Mesothelial cell of epicardium (in vitro differentiated cells): ENCODE measurements at regions not wholly inside any gene's neighbourhood (a gene's known extent, or its start where the extent isn't known, plus 50 kb on each side); places are given as distances from the start of the nearest gene placed in this dataset.

Experiments
- DNase-seq, 2 experiments: peaks; one replicate each; pipeline ENCODE4 v3.0.0; 2021; ENCODE audit warnings: low spot score in 2 of 2; ENCODE audit not compliant: unreplicated experiment in 2 of 2
- H3K27ac Mint-ChIP-seq: 2 replicates; pipeline ENCODE4 v1.8.0; 2021; ENCODE audit warnings: mixed read lengths
- H3K27me3 Mint-ChIP-seq: 2 replicates; pipeline ENCODE4 v1.8.0; 2021; ENCODE audit warnings: low read depth, mixed read lengths
- H3K36me3 Mint-ChIP-seq: 2 replicates; pipeline ENCODE4 v1.8.0; 2021; ENCODE audit warnings: mixed read lengths
- H3K4me1 Mint-ChIP-seq: 2 replicates; pipeline ENCODE4 v1.8.0; 2021; ENCODE audit warnings: mixed read lengths
- H3K4me3 Mint-ChIP-seq: 2 replicates; pipeline ENCODE4 v1.8.0; 2021; ENCODE audit warnings: mild to moderate bottlenecking, moderate library complexity, mixed read lengths
- H3K9me3 Mint-ChIP-seq: 2 replicates; pipeline ENCODE4 v1.8.0; 2021; ENCODE audit warnings: mixed read lengths
- CTCF ChIP-seq: fragments of 200-600 bp; sonication (generic); IDR thresholded peaks from one replicate; pipeline ENCODE4 v1.5.0; 2021; ENCODE audit warnings: antibody characterized with exemption; ENCODE audit not compliant: unreplicated experiment

DNA sequence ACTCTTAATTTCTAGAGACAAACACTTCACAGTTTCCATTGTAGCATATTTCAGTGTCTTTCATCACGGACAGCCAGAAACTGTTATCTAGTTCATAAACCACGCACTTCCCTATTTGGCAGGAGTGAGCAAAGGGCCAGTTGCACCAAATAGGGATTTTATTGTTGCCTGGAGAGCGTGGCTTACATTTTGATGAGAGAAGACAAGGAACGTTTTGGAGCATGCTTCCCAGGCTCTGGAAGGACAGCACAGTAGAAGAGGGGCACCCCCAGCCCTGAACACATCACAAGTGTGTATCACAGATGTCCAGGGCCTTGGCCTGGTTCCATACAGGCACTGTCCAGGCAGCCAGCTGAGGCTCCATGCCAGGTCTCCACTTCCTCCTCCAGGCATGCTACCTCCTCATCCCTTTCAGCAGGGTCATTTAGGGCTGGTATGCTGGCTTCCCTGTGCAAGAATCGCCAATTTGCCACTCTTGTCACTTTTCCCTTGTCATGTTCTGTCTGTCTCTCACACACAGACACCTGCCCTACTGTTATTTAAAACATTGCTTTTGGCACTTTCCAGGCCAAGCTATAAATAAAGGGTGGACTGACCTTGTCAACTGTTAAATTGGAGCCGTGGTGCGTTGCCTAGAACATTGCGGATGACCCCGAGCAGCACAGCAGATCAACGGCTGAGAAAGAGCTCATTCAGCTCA lies 235.0 kb upstream of the GMDS start:
- peaks cover 39% of the 10 kb centered on the region for H3K4me1 Mint-ChIP-seq
- H3K4me3 Mint-ChIP-seq = no peak overlapping the region
- no peak for DNase-seq
- peaks cover 1% of the 10 kb centered on the region for H3K36me3 Mint-ChIP-seq
- peaks cover 2% of the 10 kb centered on the region for H3K27me3 Mint-ChIP-seq
- H3K9me3 Mint-ChIP-seq = peaks cover 15% of the 10 kb centered on the region
- no peak for TF ChIP-seq CTCF
- no peak overlapping the region for H3K27ac Mint-ChIP-seq

GRCh38 chr6:2478200-2478599 lies 232.8 kb upstream of the GMDS start:
- peak in 1 of 2 experiments; percentile 40 for DNase-seq
- Mint-ChIP-seq H3K4me3 (no peak overlapping the region), H3K27me3 (peaks cover 6% of the 10 kb centered on the region), H3K36me3 (peaks cover 1% of the 10 kb centered on the region), H3K4me1 (peaks cover 39% of the 10 kb centered on the region), H3K9me3 (peaks cover 17% of the 10 kb centered on the region), H3K27ac (peak overlapping the region; percentile 91)
- TF ChIP-seq CTCF = no peak

GRCh38 chr6:2477666-2478065 lies 232.3 kb upstream of the GMDS start:
- Mint-ChIP-seq H3K4me3 (no peak overlapping the region), H3K27ac (peak overlapping the region; percentile 91), H3K36me3 (peaks cover 1% of the 10 kb centered on the region), H3K9me3 (peaks cover 13% of the 10 kb centered on the region), H3K27me3 (peaks cover 6% of the 10 kb centered on the region), H3K4me1 (peaks cover 39% of the 10 kb centered on the region)
- DNase-seq = no peak
- no peak for TF ChIP-seq CTCF

DNA sequence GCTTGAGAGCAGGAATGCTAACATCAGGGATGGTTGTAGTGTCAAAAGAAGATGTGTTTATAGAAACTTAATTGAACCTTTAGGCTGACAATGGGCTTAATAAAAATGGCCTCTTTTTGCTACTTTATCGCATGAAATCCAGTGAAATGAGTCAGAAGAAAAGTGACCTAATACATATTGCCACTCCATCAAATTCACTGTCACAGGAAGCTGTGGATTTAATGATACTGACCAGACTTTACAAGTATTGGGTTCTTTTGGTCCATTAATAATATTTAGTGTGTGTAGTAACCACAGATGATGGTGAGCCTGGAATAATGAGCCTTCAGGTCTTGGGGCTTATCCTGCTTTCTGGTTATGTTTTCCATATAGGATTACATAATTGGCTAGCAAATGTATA lies 231.8 kb upstream of the GMDS start:
- no peak for TF ChIP-seq CTCF
- Mint-ChIP-seq H3K4me3 (no peak overlapping the region), H3K9me3 (peaks cover 9% of the 10 kb centered on the region), H3K27ac (peak overlapping the region; percentile 91), H3K27me3 (peaks cover 6% of the 10 kb centered on the region), H3K36me3 (peaks cover under 1% of the 10 kb centered on the region), H3K4me1 (peaks cover 39% of the 10 kb centered on the region)
- no peak for DNase-seq

GRCh38 chr6:2476376-2476775 lies 231.0 kb upstream of the GMDS start:
- no peaks in the 10 kb centered on the region for H3K36me3 Mint-ChIP-seq

More at GRCh38 chr6:2476376-2476775, 231.0 kb upstream of the GMDS start:
- TF ChIP-seq CTCF = no peak
- H3K9me3 Mint-ChIP-seq = peaks cover 6% of the 10 kb centered on the region
- peak overlapping the region; percentile 71 for H3K27ac Mint-ChIP-seq
- peaks cover 5% of the 10 kb centered on the region for H3K27me3 Mint-ChIP-seq
- no peak for DNase-seq
- H3K4me1 Mint-ChIP-seq = peaks cover 39% of the 10 kb centered on the region
- no peak overlapping the region for H3K4me3 Mint-ChIP-seq
